Heart right ventricle (tissue), 16 donors: ENCODE measurements at regions not wholly inside any gene's neighbourhood (a gene's known extent, or its start where the extent isn't known, plus 50 kb on each side); places are given as distances from the start of the nearest gene placed in this dataset.

Experiments
- ATAC-seq, 8 donors: fragments of 200-7000 bp; cut with Tn5 transposase; one replicate each; pipeline ENCODE4 v1.9.1; 2020; ENCODE audit warnings: mild to moderate bottlenecking in 8 of 8, moderate library complexity in 8 of 8, moderate number of reproducible peaks in 1 of 8
- DNase-seq, 2 donors: peaks; one replicate each; pipeline ENCODE4 v3.0.0-alpha.2; 2020
- H3K27ac ChIP-seq, 10 donors: fragments of 200-600 bp; sonication (generic) in 2 of 10; one replicate each; pipeline versions ENCODE4 v1.5.0 to v1.8.0; 2020 to 2022; ENCODE audit warnings: mild to moderate bottlenecking in 3 of 10
- H3K27me3 ChIP-seq, 7 donors: fragments of 200-600 bp; one replicate each; pipeline ENCODE4 v1.8.0; 2021 to 2022; ENCODE audit warnings: mild to moderate bottlenecking in 2 of 7
- H3K36me3 ChIP-seq, 9 donors: fragments of 200-600 bp; sonication (generic) in 1 of 9; one replicate each; pipeline versions ENCODE4 v1.5.0 to v1.8.0; 2020 to 2022; ENCODE audit warnings: mild to moderate bottlenecking in 2 of 9
- H3K4me1 ChIP-seq, 9 donors: fragments of 200-600 bp; sonication (generic) in 1 of 9; one replicate each; pipeline versions ENCODE4 v1.5.0 to v1.8.0; 2020 to 2022; ENCODE audit warnings: mild to moderate bottlenecking in 4 of 9
- H3K4me3 ChIP-seq, 10 donors: fragments of 200-600 bp; sonication (generic) in 2 of 10; one replicate each; pipeline versions ENCODE4 v1.5.0 to v1.8.0; 2020 to 2022; ENCODE audit warnings: mild to moderate bottlenecking in 7 of 10, moderate library complexity in 2 of 10
- H3K9me3 ChIP-seq, 11 donors: fragments of 200-600 bp in 10 of 11; sonication (generic) in 2 of 11; one replicate each; pipeline versions ENCODE4 v1.5.0 to v1.8.0; 2013 to 2022; ENCODE audit warnings: mild to moderate bottlenecking in 2 of 11, control low read depth in 1 of 11, moderate library complexity in 1 of 11
- WGBS, 2 donors: extraction: QIAGEN DNeasy Blood & Tissue Kit; methylation state at CpG; one replicate each; pipeline ENCODE4 v1.1.7; 2013; ENCODE audit warnings: inconsistent platforms in 1 of 2; 5-methylcytosine and 5-hydroxymethylcytosine counted together
- intact Hi-C, 10 donors: fragments of 100-400 bp; cut with DNase I; formaldehyde crosslinking; loops; one replicate each; pipeline versions ENCODE4 v1.11.1 to v1.14.2; 2022
- TF ChIP-seq, protein P1 (sequence below), 9 donors: fragments of 200-600 bp; sonication (generic) in 2 of 9; IDR thresholded peaks; one replicate each; pipeline versions ENCODE4 v1.5.0 to v1.8.0; 2021 to 2022; ENCODE audit warnings: antibody characterized with exemption in 9 of 9, mild to moderate bottlenecking in 5 of 9, moderate library complexity in 1 of 9
- donor health status: Arrhythmogenic right ventricular cardiomyopathy.
- donor health status: ischemic (EF 13 %, LVEDD 7.1; RV severe dilation, severe dysfunction).
- donor health status: healthy with polysubstance abuse.
- donor health status: DM: no; HTN: yes; CAD: no.
- donor health status: DM: no; HTN: no; CAD: no.
- donor health status: ischemic (EF 25% LVEDD 6.9; RV normal size, moderate dysfunction).
- donor health status: ischemic (EF 25% LVEDD 5.7; RV mildly dilated, moderate dysfunction).
- donor health status: healthy.
- donor health status: DM: yes; HTN: yes; CAD: no.
- donor health status: Ischemic cardiomyopathy.
- donor health status: ischemic (EF 35%, LVEDD 5.7; RV mildly dilated, moderate dysfunction).
- donor health status: nonischemic (EF 11% LVEDD 7.7; RV severe dilation, severe dysfunction).
- donor health status: DM: yes; HTN: yes; CAD: no.
- donor health status: PGD.
- donor health status: ischemic (EF 29% LVEDD 5.4; RV normal size, mild dysfunction).
- donor health status: nonischemic (EF 23%, LVEDD 6.1; RV moderate dilation, normal function).

DNA sequence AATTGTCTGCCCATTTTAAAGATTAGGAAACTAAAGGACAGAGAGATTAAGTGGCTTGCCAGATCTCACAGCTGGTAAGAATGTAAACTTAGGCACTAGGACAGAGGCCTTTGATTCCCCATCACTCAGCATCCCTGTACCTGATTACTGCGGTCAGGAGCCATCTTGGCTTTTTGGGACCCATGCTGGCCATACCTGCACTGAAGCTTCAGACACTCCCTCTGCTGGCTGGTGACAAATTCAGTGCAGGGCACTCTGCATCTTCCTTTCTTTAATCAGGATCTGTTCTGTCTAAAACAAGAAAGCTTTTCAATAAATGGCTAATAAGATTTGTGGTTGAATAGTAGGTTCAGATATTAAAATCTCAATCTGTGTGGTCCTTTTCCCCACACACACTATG lies 215.5 kb upstream of the RORB start:
- Histone ChIP-seq H3K27me3 (no peaks in the 10 kb centered on the region), H3K4me1 (no peaks in the 10 kb centered on the region), H3K27ac (no peak overlapping the region), H3K4me3 (no peak overlapping the region), H3K9me3 (no peaks in the 10 kb centered on the region), H3K36me3 (no peaks in the 10 kb centered on the region)
- intact Hi-C loops: no loop called here
- TF ChIP-seq, protein P1, sequence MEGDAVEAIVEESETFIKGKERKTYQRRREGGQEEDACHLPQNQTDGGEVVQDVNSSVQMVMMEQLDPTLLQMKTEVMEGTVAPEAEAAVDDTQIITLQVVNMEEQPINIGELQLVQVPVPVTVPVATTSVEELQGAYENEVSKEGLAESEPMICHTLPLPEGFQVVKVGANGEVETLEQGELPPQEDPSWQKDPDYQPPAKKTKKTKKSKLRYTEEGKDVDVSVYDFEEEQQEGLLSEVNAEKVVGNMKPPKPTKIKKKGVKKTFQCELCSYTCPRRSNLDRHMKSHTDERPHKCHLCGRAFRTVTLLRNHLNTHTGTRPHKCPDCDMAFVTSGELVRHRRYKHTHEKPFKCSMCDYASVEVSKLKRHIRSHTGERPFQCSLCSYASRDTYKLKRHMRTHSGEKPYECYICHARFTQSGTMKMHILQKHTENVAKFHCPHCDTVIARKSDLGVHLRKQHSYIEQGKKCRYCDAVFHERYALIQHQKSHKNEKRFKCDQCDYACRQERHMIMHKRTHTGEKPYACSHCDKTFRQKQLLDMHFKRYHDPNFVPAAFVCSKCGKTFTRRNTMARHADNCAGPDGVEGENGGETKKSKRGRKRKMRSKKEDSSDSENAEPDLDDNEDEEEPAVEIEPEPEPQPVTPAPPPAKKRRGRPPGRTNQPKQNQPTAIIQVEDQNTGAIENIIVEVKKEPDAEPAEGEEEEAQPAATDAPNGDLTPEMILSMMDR (IDR thresholded peaks at IDR 0.05): no peak
- WGBS, 2 donors: 96 to 100% methylated on average over 1 of the region's 1 CpG
- no peak for ATAC-seq
- DNase-seq: no peak

DNA sequence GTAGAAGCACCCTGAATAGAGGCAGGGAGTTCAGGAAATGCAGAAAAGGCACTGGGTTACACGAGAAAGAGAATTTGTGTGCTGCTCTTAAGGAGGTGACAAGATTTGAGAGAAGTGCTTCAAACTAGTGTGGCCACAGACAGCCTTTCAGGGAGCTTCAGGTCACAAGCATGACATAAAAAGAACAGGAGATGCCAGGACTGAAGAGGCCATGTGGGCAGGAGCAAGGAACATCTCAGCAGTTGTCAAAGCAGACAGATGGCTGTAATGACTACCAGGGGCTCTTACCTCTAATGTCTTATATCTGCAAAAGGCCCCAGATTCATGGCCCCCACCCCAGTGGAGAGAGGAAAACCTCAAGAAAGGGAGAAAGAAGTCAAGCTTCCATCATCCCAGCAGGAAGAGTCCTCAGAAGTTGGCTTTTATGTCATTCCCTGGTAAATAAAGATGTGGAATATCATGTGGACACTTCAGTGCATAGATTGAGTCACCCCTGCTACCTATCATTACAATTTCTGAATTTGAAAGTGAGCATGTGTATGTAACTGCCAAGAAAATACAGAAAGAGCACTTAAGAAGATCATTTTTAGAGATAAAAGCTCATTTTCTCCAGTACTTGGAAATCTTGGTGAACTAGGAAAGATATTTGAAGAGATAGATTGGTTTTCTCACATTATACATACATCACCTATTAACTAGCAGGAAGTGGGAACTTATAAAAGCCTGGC lies 214.4 kb upstream of the RORB start:
- 0 to 24% methylated on average over 1 of the region's 1 CpG for WGBS, 2 donors
- no peak overlapping the region for H3K4me3 ChIP-seq
- DNase-seq (no peak), ATAC-seq (no peak)
- H3K27ac ChIP-seq: no peak overlapping the region
- H3K9me3 ChIP-seq: no peaks in the 10 kb centered on the region
- H3K4me1 ChIP-seq: no peaks in the 10 kb centered on the region
- TF ChIP-seq, protein P1 (IDR thresholded peaks at IDR 0.05): no peak
- H3K27me3 ChIP-seq: no peaks in the 10 kb centered on the region
- no peaks in the 10 kb centered on the region for H3K36me3 ChIP-seq
- intact Hi-C loops: no loop called here

DNA sequence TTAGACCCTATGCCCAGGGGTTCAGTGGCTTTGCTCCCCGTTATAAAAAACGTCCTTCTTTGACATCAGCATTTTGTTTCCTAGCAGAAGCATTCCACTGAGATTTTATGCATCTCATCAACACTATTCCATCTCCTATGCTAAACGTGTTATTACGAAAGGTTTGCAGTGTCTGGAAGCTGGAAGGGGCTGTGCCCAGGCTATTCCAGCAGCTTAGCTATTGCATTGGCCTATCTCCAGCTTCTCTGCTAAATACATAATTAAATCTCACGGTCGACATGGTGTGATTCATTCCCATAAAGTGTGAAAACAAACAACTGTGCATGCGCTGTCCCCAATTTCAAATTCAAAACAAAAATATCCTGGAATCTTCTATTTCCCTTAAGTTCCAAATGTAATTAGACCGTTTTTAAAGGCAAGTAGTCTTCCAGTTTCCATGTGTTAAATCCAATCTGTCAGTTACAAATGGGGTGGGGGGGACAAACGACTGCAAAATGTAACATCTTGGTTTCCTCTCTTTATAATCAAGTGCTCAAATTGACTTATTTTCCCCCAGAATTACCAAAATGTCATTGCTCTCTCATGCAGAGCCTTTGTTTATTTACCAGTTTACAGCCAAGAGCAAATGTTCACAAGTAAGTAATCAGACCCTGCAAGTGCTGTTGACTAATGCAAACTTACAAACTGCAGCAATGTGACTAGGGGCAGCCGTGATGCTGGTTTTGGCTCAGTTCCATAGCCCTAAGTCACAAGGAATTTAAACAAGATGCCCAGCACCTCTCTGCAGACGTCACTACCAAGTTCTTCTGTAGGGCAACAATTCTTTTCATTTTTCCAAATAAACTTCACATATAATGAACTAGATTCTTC lies 212.3 kb upstream of the RORB start:
- intact Hi-C loops: no loop called here

DNA sequence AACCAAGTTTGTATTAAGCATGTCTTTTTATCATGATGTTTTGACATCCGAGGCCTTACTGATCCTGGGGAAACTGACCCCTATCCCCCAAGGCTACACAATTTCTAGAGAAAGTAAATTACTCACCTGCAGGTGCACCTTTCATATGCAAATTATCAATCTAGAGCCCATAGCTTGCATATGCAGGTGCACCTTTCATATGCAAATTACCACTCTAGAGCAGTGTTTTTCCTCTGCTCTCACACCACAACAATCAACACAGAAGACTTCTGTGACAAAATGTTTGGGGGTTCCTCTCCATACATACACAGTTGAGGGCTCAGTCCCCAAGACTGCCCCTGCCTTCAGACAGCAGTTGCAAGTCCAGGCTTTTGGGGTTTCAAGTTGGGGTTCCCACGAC lies 203.7 kb upstream of the RORB start:
- H3K27ac ChIP-seq: no peak overlapping the region
- no peaks in the 10 kb centered on the region for H3K9me3 ChIP-seq
- H3K36me3 ChIP-seq: no peaks in the 10 kb centered on the region
- H3K4me3 ChIP-seq: no peak overlapping the region
- 71 to 73% methylated on average over 2 of the region's 2 CpGs for WGBS, 2 donors
- H3K4me1 ChIP-seq: no peaks in the 10 kb centered on the region
- TF ChIP-seq, protein P1 (IDR thresholded peaks at IDR 0.05): no peak
- intact Hi-C loops: no loop called here
- DNase-seq (no peak), ATAC-seq (no peak)
- H3K27me3 ChIP-seq: no peaks in the 10 kb centered on the region

More for the DNA sequence above, 212.3 kb upstream of the RORB start:
- no peaks in the 10 kb centered on the region for H3K36me3 ChIP-seq
- no peak for DNase-seq
- H3K27me3 ChIP-seq: no peaks in the 10 kb centered on the region
- no peak overlapping the region for H3K27ac ChIP-seq
- no peaks in the 10 kb centered on the region for H3K4me1 ChIP-seq
- TF ChIP-seq, protein P1 (IDR thresholded peaks at IDR 0.05): no peak
- 47 to 48% methylated on average over 11 of the region's 11 CpGs for WGBS, 2 donors
- H3K9me3 ChIP-seq: no peaks in the 10 kb centered on the region
- no peak overlapping the region for H3K4me3 ChIP-seq
- no peak for ATAC-seq
